MCF 10A (cell line): ENCODE measurements at regions not wholly inside any gene's neighbourhood (a gene's known extent, or its start where the extent isn't known, plus 50 kb on each side); places are given as distances from the start of the nearest gene placed in this dataset.

Experiments
- BruUV-seq: library from RNA; stranded (reverse); fragments of 400-500 nt; replicated peaks from 2 replicates; lab custom pipeline; 2021; lab: Mats Ljungman, UMichigan
- CTCF ChIA-PET: fragments of 300-600 bp; sonication (Branson Sonifier 250); formaldehyde crosslinking; extraction: SDS; loops from one replicate; lab custom pipeline; 2021; ENCODE audit warnings: antibody characterized with exemption, inconsistent platforms; lab: Yijun Ruan, JAX
- POLR2A ChIA-PET: fragments of 300-600, 350-650 bp; sonication (Branson Sonifier 250); formaldehyde crosslinking; extraction: SDS; loops from one replicate; lab custom pipeline; 2020; ENCODE audit warnings: antibody characterized with exemption, inconsistent platforms; lab: Yijun Ruan, JAX
- DNase-seq: peaks from one replicate; pipeline ENCODE4 v3.0.0-alpha.2; 2018; ENCODE audit not compliant: unreplicated experiment
- H3K27ac Mint-ChIP-seq: one replicate; pipeline ENCODE4 v1.8.0; 2022; ENCODE audit warnings: mild to moderate bottlenecking, low read depth, mixed read lengths; ENCODE audit not compliant: unreplicated experiment
- H3K27me3 Mint-ChIP-seq: one replicate; pipeline ENCODE4 v1.8.0; 2022; ENCODE audit warnings: mixed read lengths; ENCODE audit not compliant: insufficient read depth, unreplicated experiment
- H3K36me3 Mint-ChIP-seq: one replicate; pipeline ENCODE4 v1.8.0; 2022; ENCODE audit warnings: mild to moderate bottlenecking, moderate library complexity, mixed read lengths; ENCODE audit not compliant: insufficient read depth, unreplicated experiment
- H3K4me1 Mint-ChIP-seq: one replicate; pipeline ENCODE4 v1.8.0; 2022; ENCODE audit warnings: mixed read lengths; ENCODE audit not compliant: insufficient read depth, unreplicated experiment
- H3K4me3 Mint-ChIP-seq: one replicate; pipeline ENCODE4 v1.8.0; 2022; ENCODE audit warnings: mild to moderate bottlenecking, moderate library complexity, mixed read lengths; ENCODE audit not compliant: unreplicated experiment
- H3K9me3 Mint-ChIP-seq: one replicate; pipeline ENCODE4 v1.8.0; 2022; ENCODE audit warnings: mixed read lengths; ENCODE audit not compliant: unreplicated experiment
- intact Hi-C: fragments of 100-400 bp; cut with micrococcal nuclease; formaldehyde crosslinking; loops from 2 replicates; pipeline ENCODE4 v1.14.1; 2022
- TF ChIP-seq, protein P1 (sequence below): fragments of 200-600 bp; IDR thresholded peaks from one replicate; pipeline ENCODE4 v1.8.0; 2022; ENCODE audit warnings: antibody characterized with exemption, mild to moderate bottlenecking; ENCODE audit not compliant: unreplicated experiment

DNA sequence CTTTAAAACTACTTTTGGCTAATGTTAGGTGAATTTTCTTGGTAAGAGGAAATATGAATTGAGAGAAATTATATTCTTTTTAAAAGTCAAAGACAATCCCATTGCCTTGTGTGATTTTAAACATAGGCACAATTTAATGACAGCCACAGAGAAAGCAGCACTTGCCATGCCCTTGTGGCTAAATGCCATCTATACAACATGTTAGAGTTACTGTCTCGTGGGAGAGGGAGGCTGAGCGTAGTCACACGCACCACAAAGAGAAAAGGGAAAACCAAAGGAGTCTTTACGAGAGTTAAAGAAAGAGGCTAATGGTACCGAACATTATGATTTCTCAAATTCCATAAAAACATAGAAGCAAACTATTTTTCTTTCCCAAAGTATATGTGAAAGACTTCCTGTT, 537.9 kb downstream of the PTPRC start:
- POLR2A ChIA-PET: no interaction called here
- H3K36me3 Mint-ChIP-seq: no peaks in the 10 kb centered on the region
- H3K27ac Mint-ChIP-seq: no peak overlapping the region
- H3K4me1 Mint-ChIP-seq: no peaks in the 10 kb centered on the region
- BruUV-seq: no TSS peak
- TF ChIP-seq, protein P1, sequence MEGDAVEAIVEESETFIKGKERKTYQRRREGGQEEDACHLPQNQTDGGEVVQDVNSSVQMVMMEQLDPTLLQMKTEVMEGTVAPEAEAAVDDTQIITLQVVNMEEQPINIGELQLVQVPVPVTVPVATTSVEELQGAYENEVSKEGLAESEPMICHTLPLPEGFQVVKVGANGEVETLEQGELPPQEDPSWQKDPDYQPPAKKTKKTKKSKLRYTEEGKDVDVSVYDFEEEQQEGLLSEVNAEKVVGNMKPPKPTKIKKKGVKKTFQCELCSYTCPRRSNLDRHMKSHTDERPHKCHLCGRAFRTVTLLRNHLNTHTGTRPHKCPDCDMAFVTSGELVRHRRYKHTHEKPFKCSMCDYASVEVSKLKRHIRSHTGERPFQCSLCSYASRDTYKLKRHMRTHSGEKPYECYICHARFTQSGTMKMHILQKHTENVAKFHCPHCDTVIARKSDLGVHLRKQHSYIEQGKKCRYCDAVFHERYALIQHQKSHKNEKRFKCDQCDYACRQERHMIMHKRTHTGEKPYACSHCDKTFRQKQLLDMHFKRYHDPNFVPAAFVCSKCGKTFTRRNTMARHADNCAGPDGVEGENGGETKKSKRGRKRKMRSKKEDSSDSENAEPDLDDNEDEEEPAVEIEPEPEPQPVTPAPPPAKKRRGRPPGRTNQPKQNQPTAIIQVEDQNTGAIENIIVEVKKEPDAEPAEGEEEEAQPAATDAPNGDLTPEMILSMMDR: no peak
- intact Hi-C loops: no loop called here
- no peak for DNase-seq
- no peak overlapping the region for H3K4me3 Mint-ChIP-seq
- H3K9me3 Mint-ChIP-seq: no peaks in the 10 kb centered on the region
- no peaks in the 10 kb centered on the region for H3K27me3 Mint-ChIP-seq
- CTCF ChIA-PET: no interaction called here

DNA sequence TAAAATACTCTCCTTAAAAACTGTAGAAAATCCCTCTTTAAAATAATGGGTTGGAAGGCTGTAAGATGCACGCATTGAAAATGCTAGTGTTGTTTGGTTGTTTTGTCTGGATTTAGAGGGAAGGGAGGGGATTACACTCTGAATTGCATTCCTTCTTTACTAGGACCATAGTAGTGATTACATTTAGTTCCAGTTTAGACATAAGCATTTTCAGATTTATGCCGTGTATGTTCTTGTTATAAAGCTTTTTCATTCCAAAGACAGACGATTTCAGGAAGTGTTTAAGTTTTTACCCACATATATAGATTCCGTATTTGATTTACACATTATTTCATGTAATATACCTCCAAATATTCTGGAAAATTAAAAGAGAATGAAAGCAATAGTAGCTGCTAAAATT, 538.4 kb downstream of the PTPRC start:
- Mint-ChIP-seq H3K9me3 (no peaks in the 10 kb centered on the region), H3K27me3 (no peaks in the 10 kb centered on the region), H3K4me1 (no peaks in the 10 kb centered on the region), H3K27ac (no peak overlapping the region), H3K36me3 (no peaks in the 10 kb centered on the region), H3K4me3 (no peak overlapping the region)
- no peak for DNase-seq
- intact Hi-C loops: no loop called here
- ChIA-PET CTCF (no interaction called here), POLR2A (no interaction called here)
- no TSS peak for BruUV-seq
- TF ChIP-seq, protein P1: no peak

DNA sequence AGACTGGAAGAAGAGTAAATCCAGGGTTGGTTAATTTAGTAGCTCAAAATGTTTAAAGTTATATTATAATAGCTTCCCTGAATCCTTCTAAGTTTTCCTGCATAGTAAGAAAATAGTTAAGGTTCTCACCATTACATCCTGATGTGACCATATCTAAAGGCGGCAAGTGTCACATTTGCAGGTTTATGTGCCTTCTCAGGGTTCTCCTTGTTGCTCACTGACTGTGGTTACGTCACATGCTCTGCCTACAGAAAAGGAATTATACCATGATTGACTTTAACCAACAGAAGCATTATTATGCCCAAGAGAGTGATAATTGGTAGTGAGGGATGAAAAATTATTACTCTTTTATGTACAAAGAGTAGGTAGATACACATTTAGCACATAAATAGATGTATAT, 539.8 kb downstream of the PTPRC start:
- no TSS peak for BruUV-seq
- POLR2A ChIA-PET: no interaction called here
- Mint-ChIP-seq H3K36me3 (no peaks in the 10 kb centered on the region), H3K27ac (no peak overlapping the region), H3K27me3 (no peaks in the 10 kb centered on the region), H3K9me3 (no peaks in the 10 kb centered on the region), H3K4me3 (no peak overlapping the region), H3K4me1 (no peaks in the 10 kb centered on the region)
- intact Hi-C loops: no loop called here
- DNase-seq: no peak
- CTCF ChIA-PET: interaction anchor here (0.6 kb wide), 1 partner anchor 413 kb away, joined by 3 read pairs; no protein-coding TSS in a partner anchor
- TF ChIP-seq, protein P1: no peak

DNA sequence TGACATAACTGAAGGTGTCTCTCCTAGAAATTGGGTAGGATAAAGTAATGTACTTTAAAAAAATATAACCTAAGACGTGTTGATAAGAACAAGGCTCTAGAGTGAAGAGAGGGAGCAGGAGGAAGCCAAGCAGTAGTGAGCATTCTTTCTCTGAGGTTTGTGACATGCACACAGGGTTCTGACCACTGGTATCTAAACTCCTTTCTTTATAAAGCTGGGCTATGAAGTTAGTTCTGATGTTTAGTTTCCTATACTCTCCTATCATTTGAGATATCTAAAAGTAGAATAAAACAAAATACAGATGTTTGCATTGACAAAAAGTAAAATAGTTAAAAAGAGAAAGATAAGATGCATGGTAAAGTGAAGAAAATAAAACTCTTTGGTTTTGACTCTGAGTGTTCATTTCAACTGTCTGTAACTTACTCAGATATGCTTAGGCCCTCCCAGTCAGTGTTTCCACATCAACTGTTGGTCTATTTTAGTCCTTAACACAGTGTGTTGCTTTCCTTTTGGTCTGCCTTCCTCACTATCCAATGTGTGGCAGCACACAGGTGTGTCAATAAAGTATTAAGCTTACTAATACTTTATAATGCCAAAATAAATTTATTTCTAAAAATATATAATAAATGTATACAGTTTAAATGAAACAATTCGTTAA, 543.5 kb downstream of the PTPRC start:
- no peaks in the 10 kb centered on the region for H3K9me3 Mint-ChIP-seq
- H3K27ac Mint-ChIP-seq: no peak overlapping the region
- no peaks in the 10 kb centered on the region for H3K4me1 Mint-ChIP-seq
- intact Hi-C loops: no loop called here
- no TSS peak for BruUV-seq
- H3K4me3 Mint-ChIP-seq: no peak overlapping the region
- ChIA-PET CTCF (interaction anchor here (0.6 kb wide), 2 partner anchors 10 to 16 kb away, joined by 3 read pairs; no protein-coding TSS in a partner anchor), POLR2A (interaction anchor here (1.3 to 1.7 kb wide), 2 partner anchors 8 to 10 kb away, joined by 3 to 4 read pairs; no protein-coding TSS in a partner anchor)
- no peak for DNase-seq
- no peaks in the 10 kb centered on the region for H3K27me3 Mint-ChIP-seq
- H3K36me3 Mint-ChIP-seq: no peaks in the 10 kb centered on the region
- TF ChIP-seq, protein P1: no peak
